Right lobe of liver (tissue), 6 donors: ENCODE measurements at regions not wholly inside any gene's neighbourhood (a gene's known extent, or its start where the extent isn't known, plus 50 kb on each side); places are given as distances from the start of the nearest gene placed in this dataset.

ENCODE experiments used
- ATAC-seq, 4 donors: fragments of 200-7000 bp; cut with Tn5 transposase; one replicate each; pipeline ENCODE4 v1.9.1; 2020; ENCODE audit warnings: mild to moderate bottlenecking in 4 of 4, moderate library complexity in 4 of 4
- DNase-seq, 3 donors: peaks; one replicate each; pipeline ENCODE4 v3.0.0-alpha.2; 2020
- H3K27ac ChIP-seq, 3 donors: fragments of 200-600 bp; one replicate each; pipeline ENCODE4 v1.8.0; 2022
- H3K27me3 ChIP-seq, 2 donors: fragments of 200-600 bp; one replicate each; pipeline ENCODE4 v1.8.0; 2022
- H3K36me3 ChIP-seq, 4 donors: fragments of 200-600 bp; sonication (generic) in 1 of 4; one replicate each; pipeline versions ENCODE4 v1.5.1 to v1.8.0; 2017 to 2022; ENCODE audit warnings: control low read depth in 1 of 4
- H3K4me1 ChIP-seq, 4 donors: fragments of 200-600 bp; sonication (generic) in 1 of 4; one replicate each; pipeline versions ENCODE4 v1.5.1 to v1.8.0; 2017 to 2022; ENCODE audit warnings: control low read depth in 1 of 4
- H3K4me3 ChIP-seq, 3 donors: fragments of 200-600 bp; one replicate each; pipeline ENCODE4 v1.8.0; 2022
- H3K9me3 ChIP-seq, 4 donors: fragments of 200-600 bp; sonication (generic) in 1 of 4; one replicate each; pipeline versions ENCODE4 v1.5.1 to v1.8.0; 2017 to 2022; ENCODE audit warnings: control low read depth in 1 of 4
- POLR2A ChIP-seq: fragments of 450-650 bp; IDR thresholded peaks from one replicate; pipeline ENCODE4 v1.6.1; 2017; ENCODE audit warnings: antibody characterized with exemption, mild to moderate bottlenecking
- WGBS: methylation state at CpG from one replicate; pipeline ENCODE4 v1.1.6; 2018; ENCODE audit warnings: low coverage, low lambda C conversion rate; ENCODE audit not compliant: insufficient coverage; ENCODE audit errors: missing lambda C conversion rate; 5-methylcytosine and 5-hydroxymethylcytosine counted together
- intact Hi-C, 2 donors: fragments of 100-400 bp; cut with DNase I; formaldehyde crosslinking; loops; one replicate each; pipeline versions ENCODE4 v1.11.2 to v1.14.1; 2022
- TF ChIP-seq, protein P1 (sequence below), 4 donors: fragments of 200-600 bp in 3 of 4; fragments of 450-650 bp in 1 of 4; IDR thresholded peaks; one replicate each; pipeline versions ENCODE4 v1.5.1 to v1.8.0; 2016 to 2022; ENCODE audit warnings: antibody characterized with exemption in 4 of 4, mild to moderate bottlenecking in 2 of 4
- donor health status: DM: no; HTN: yes; CAD: no.
- donor health status: DM: no; HTN: no; CAD: no.
- donor health status: DM: no; HTN: no; CAD: no.
- donor health status: DM: no; HTN: yes; CAD: no.
- donor health status: DM: no; HTN: yes; CAD: no.

GRCh38 chr16:85534536-85535351, 78.4 kb upstream of the GSE1 start:
- Histone ChIP-seq H3K9me3 (no peaks in the 10 kb centered on the region), H3K27ac (peak overlapping the region; percentile 37 to 80 (median 53)), H3K36me3 (no peaks in the 10 kb centered on the region), H3K4me3 (no peak overlapping the region), H3K4me1 (peaks cover 0 to 54% (median 24%) of the 10 kb centered on the region in 4 donors), H3K27me3 (no peaks in the 10 kb centered on the region)
- 59% methylated on average over 27 of the region's 34 CpGs for WGBS
- intact Hi-C loops = no loop called here
- TF ChIP-seq, protein P1, sequence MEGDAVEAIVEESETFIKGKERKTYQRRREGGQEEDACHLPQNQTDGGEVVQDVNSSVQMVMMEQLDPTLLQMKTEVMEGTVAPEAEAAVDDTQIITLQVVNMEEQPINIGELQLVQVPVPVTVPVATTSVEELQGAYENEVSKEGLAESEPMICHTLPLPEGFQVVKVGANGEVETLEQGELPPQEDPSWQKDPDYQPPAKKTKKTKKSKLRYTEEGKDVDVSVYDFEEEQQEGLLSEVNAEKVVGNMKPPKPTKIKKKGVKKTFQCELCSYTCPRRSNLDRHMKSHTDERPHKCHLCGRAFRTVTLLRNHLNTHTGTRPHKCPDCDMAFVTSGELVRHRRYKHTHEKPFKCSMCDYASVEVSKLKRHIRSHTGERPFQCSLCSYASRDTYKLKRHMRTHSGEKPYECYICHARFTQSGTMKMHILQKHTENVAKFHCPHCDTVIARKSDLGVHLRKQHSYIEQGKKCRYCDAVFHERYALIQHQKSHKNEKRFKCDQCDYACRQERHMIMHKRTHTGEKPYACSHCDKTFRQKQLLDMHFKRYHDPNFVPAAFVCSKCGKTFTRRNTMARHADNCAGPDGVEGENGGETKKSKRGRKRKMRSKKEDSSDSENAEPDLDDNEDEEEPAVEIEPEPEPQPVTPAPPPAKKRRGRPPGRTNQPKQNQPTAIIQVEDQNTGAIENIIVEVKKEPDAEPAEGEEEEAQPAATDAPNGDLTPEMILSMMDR (IDR thresholded peaks at IDR 0.05) = no peak
- TF ChIP-seq POLR2A = no peak
- ATAC-seq = peak in 3 of 4 donors; percentile 11 to 18 (median 18)
- no peak for DNase-seq

GRCh38 chr16:85535352-85536072, 77.6 kb upstream of the GSE1 start:
- intact Hi-C loops = no loop called here
- H3K27ac ChIP-seq = peak overlapping the region; percentile 53 to 80 (median 67)
- no peaks in the 10 kb centered on the region for H3K36me3 ChIP-seq
- no peaks in the 10 kb centered on the region for H3K27me3 ChIP-seq
- H3K9me3 ChIP-seq = no peaks in the 10 kb centered on the region
- peak; percentile 77 to 88 (median 85) for DNase-seq
- ATAC-seq = peak; percentile 53 to 80 (median 67)
- H3K4me3 ChIP-seq = no peak overlapping the region
- peak; percentile 34 for TF ChIP-seq POLR2A
- TF ChIP-seq, protein P1 (IDR thresholded peaks at IDR 0.05) = no peak
- H3K4me1 ChIP-seq = peaks cover 0 to 61% (median 24%) of the 10 kb centered on the region in 4 donors
- 14% methylated on average over 14 of the region's 14 CpGs for WGBS

DNA sequence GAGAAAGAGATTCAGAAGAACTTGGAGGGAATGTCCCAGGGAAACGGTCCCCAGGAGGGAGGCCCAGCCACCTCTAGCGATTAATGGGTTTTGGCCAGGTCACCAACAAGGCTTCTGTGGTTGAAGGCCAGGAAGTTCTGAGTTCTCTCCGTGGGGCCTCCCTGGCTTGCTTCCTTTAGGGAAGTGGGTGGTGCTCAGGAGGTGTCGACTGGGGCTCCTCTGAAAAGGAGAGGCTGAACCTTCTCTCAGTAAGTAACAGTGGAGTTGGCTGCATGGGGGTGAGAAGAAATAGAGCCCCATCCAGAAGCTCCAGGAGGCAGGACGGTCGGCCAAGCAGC, 77.1 kb upstream of the GSE1 start:
- no peaks in the 10 kb centered on the region for H3K9me3 ChIP-seq
- 0% methylated on average over 3 of the region's 6 CpGs for WGBS
- intact Hi-C loops = no loop called here
- H3K27me3 ChIP-seq = no peaks in the 10 kb centered on the region
- peak overlapping the region; percentile 53 to 80 (median 67) for H3K27ac ChIP-seq
- H3K36me3 ChIP-seq = no peaks in the 10 kb centered on the region
- peaks cover 0 to 61% (median 24%) of the 10 kb centered on the region in 4 donors for H3K4me1 ChIP-seq
- ATAC-seq = peak in 1 of 4 donors; percentile 3
- H3K4me3 ChIP-seq = no peak overlapping the region
- no peak for TF ChIP-seq POLR2A
- TF ChIP-seq, protein P1 (IDR thresholded peaks at IDR 0.05) = no peak
- DNase-seq = no peak

DNA sequence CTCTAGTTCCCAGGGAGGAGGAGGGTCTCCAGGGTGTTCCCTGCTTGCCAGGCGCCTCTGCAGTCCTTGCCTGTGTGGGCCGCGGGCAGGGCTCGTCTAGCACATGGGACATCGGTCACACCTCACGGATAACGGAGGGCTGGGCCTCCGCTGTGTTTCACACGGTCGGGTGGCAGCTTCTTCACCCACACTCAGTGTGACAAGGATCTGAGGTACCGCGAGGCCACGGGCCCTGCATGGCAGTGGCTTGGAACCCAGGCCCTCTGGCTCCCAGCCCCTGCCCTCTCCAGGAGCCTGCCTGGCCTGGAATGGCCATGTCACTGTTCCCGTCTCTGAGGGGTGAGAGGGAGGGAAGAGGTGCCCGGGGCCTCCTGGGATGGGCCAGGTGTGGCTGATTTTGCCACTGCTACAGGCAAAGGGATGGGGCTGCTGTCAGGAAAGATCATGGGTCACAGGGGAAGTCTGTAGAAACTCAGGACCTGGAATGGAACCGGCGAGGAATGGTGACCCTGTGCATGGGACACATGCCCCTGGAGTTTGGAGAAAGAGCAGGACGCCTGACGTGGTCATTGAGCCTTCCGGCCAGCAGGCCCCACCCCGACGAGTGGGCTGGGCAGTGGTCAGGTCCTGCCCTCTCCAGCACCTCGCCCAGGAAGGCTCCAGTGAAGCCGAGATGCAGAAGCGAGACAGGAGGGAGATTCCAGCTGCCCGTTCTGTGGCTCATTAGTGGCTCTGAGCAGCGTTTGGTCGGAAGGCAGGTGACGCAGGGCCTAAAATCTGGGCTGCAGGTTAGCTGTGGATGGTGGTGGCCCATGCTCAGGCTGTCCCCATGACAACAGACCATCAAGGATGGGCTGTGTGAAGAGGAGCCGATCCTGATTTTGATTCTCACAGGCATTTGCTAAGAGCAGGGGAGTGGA, 76.5 kb upstream of the GSE1 start:
- Histone ChIP-seq H3K27me3 (no peaks in the 10 kb centered on the region), H3K4me3 (peak overlapping the region in 1 of 3 donors; percentile 20), H3K36me3 (no peaks in the 10 kb centered on the region), H3K9me3 (no peaks in the 10 kb centered on the region), H3K27ac (peak overlapping the region; percentile 53 to 80 (median 80)), H3K4me1 (peaks cover 0 to 61% (median 24%) of the 10 kb centered on the region in 4 donors)
- TF ChIP-seq, protein P1 (IDR thresholded peaks at IDR 0.05) = no peak
- TF ChIP-seq POLR2A = peak; percentile 95
- peak; percentile 49 to 73 (median 59) for ATAC-seq
- 42% methylated on average over 14 of the region's 30 CpGs for WGBS
- DNase-seq = peak; percentile 75 to 84 (median 83)
- intact Hi-C loops = no loop called here
